Kidney capillary endothelial cell (primary cell): ENCODE measurements at regions not wholly inside any gene's neighbourhood (a gene's known extent, or its start where the extent isn't known, plus 50 kb on each side); places are given as distances from the start of the nearest gene placed in this dataset.
A peak's percentile ranks its signal among the peaks of the same experiment; 100 is the strongest.
"Not testable (repeated sequence)": the region's sequence is repeated elsewhere in the genome, so short reads cannot be mapped to it uniquely, and the experiment has no call there.

ENCODE experiments used
- DNase-seq: peaks from one replicate; pipeline ENCODE4 v3.0.0-alpha.2; 2018; ENCODE audit warnings: low spot score

GRCh38 chr11:89545691-89546090 is 54.5 kb upstream of the NOX4 start:
- DNase-seq = no peak

GRCh38 chr11:89555781-89556180 is 64.6 kb upstream of the NOX4 start:
- not testable (repeated sequence) for DNase-seq

GRCh38 chr11:89556731-89557707 is 65.8 kb upstream of the NOX4 start:
- DNase-seq = not testable (repeated sequence)

- not testable (repeated sequence) for DNase-seq
Observed at GRCh38 chr11:89560598-89560997, 69.4 kb upstream of the NOX4 start.

GRCh38 chr11:89562731-89563130 is 71.6 kb upstream of the NOX4 start:
- not testable (repeated sequence) for DNase-seq

GRCh38 chr11:89566972-89567371 is 75.8 kb upstream of the NOX4 start:
- no peak for DNase-seq

- not testable (repeated sequence) for DNase-seq
Observed at GRCh38 chr11:89569387-89569786, 78.2 kb upstream of the NOX4 start.

- not testable (repeated sequence) for DNase-seq
Observed at GRCh38 chr11:89571706-89572105, 80.5 kb upstream of the NOX4 start.

GRCh38 chr11:89575846-89576245 is 84.7 kb upstream of the NOX4 start:
- DNase-seq = not testable (repeated sequence)

- DNase-seq = not testable (repeated sequence)
Observed at GRCh38 chr11:89577428-89577827, 86.3 kb upstream of the NOX4 start.

- no peak for DNase-seq
Observed at GRCh38 chr11:89583580-89583979, 92.4 kb upstream of the NOX4 start.

GRCh38 chr11:89585046-89585445 is 93.9 kb upstream of the NOX4 start:
- DNase-seq = not testable (repeated sequence)

- not testable (repeated sequence) for DNase-seq
Observed at GRCh38 chr11:89585471-89585870, 94.3 kb upstream of the NOX4 start.

GRCh38 chr11:89589413-89589812 is 98.2 kb upstream of the NOX4 start:
- DNase-seq = not testable (repeated sequence)

GRCh38 chr11:89590008-89590632 is 98.9 kb upstream of the NOX4 start:
- not testable (repeated sequence) for DNase-seq

GRCh38 chr11:89601263-89601662 is 108.8 kb upstream of the TRIM77 start:
- DNase-seq = not testable (repeated sequence)

- DNase-seq = no peak
Observed at GRCh38 chr11:89604281-89604680, 105.8 kb upstream of the TRIM77 start.

GRCh38 chr11:89606845-89607244 is 103.3 kb upstream of the TRIM77 start:
- DNase-seq = peak; percentile 87

- not testable (repeated sequence) for DNase-seq
Observed at GRCh38 chr11:89607497-89607896, 102.6 kb upstream of the TRIM77 start.

GRCh38 chr11:89608234-89608966 is 101.7 kb upstream of the TRIM77 start:
- no peak for DNase-seq

- DNase-seq = no peak
Observed at GRCh38 chr11:89612096-89612495, 98.0 kb upstream of the TRIM77 start.

GRCh38 chr11:89613911-89614310 is 96.2 kb upstream of the TRIM77 start:
- DNase-seq = no peak
